GM12892 (cell line): ENCODE measurements at regions not wholly inside any gene's neighbourhood (a gene's known extent, or its start where the extent isn't known, plus 50 kb on each side); places are given as distances from the start of the nearest gene placed in this dataset.

ENCODE experiments used
- POLR2A ChIP-seq: IDR thresholded peaks from 2 replicates; pipeline ENCODE4 v1.6.1; 2011; ENCODE audit warnings: low read depth, low read length, control low read depth
- POLR2AphosphoS5 ChIP-seq: IDR thresholded peaks from 2 replicates; pipeline ENCODE4 v1.6.1; 2011; ENCODE audit warnings: low read depth, low read length, control low read depth
- TAF1 ChIP-seq: IDR thresholded peaks from 2 replicates; pipeline ENCODE4 v1.6.1; 2011; ENCODE audit warnings: low read depth, mild to moderate bottlenecking, control low read depth, low read length, borderline replicate concordance

GRCh38 chr9:115326461-115326860 is 208.5 kb upstream of the TNC start:
- TF ChIP-seq POLR2A: no peak
- TF ChIP-seq POLR2AphosphoS5: no peak
- TF ChIP-seq TAF1: no peak
